H1 (cell line): ENCODE measurements at regions not wholly inside any gene's neighbourhood (a gene's known extent, or its start where the extent isn't known, plus 50 kb on each side); places are given as distances from the start of the nearest gene placed in this dataset.

ENCODE experiments used
- CTCF ChIA-PET: fragments of 300-600 bp; sonication (Branson Sonifier 250); formaldehyde crosslinking; loops from one replicate; lab custom pipeline; 2021; ENCODE audit not compliant: partially characterized antibody; lab: Charles Lee
- POLR2A ChIA-PET: fragments of 300-600 bp; sonication (Branson Sonifier 250); formaldehyde crosslinking; loops from one replicate; lab custom pipeline; 2021; ENCODE audit warnings: inconsistent platforms; ENCODE audit not compliant: partially characterized antibody; lab: Charles Lee
- DNase-seq, 2 experiments: peaks; one replicate each; pipeline versions ENCODE4 v3.0.0 to v3.0.0-alpha.2; 2010 to 2022; ENCODE audit warnings: low spot score in 2 of 2, low read depth in 1 of 2, mixed read lengths in 1 of 2
- FAIRE-seq: peaks from 2 replicates; lab custom pipeline; 2011; peaks lifted over from hg19 to GRCh38; lab: Jason Lieb, UNC
- H2AFZ ChIP-seq: 2 replicates; pipeline ENCODE4 v1.8.1; 2012; ENCODE audit warnings: low read length, inconsistent platforms
- H2AK5ac ChIP-seq: 2 replicates; pipeline ENCODE4 v1.6.1; 2013; ENCODE audit warnings: low read depth, low read length
- H2BK120ac ChIP-seq: replicated peaks from 2 replicates; pipeline ENCODE3; 2013; ENCODE audit warnings: low read depth, low read length, inconsistent platforms
- H2BK12ac ChIP-seq: 2 replicates; pipeline ENCODE4 v1.6.1; 2013; ENCODE audit warnings: low read depth, low read length
- H2BK15ac ChIP-seq: 2 replicates; pipeline ENCODE4 v1.6.1; 2013; ENCODE audit warnings: low read length
- H2BK20ac ChIP-seq: 2 replicates; pipeline ENCODE4 v1.6.1; 2013; ENCODE audit warnings: low read length
- H2BK5ac ChIP-seq: 2 replicates; pipeline ENCODE4 v1.6.1; 2013; ENCODE audit warnings: low read depth, low read length
- H3K14ac ChIP-seq: 2 replicates; pipeline ENCODE4 v1.6.1; 2013; ENCODE audit warnings: inconsistent platforms; ENCODE audit not compliant: insufficient read length
- H3K18ac ChIP-seq: 2 replicates; pipeline ENCODE4 v1.6.1; 2013; ENCODE audit warnings: low read length; ENCODE audit errors: extremely low read depth
- H3K23ac ChIP-seq: 2 replicates; pipeline ENCODE4 v1.6.1; 2013; ENCODE audit warnings: inconsistent platforms; ENCODE audit not compliant: insufficient read length
- H3K23me2 ChIP-seq: 2 replicates; pipeline ENCODE4 v1.6.1; 2013; ENCODE audit warnings: low read depth, low read length
- H3K27ac ChIP-seq: 2 replicates; pipeline ENCODE4 v1.6.1; 2011; ENCODE audit warnings: low read depth, low read length, inconsistent platforms
- H3K27me3 ChIP-seq, 4 experiments: replicated peaks in 1 of 4; 1 replicate in 1 of 4; 2 replicates in 3 of 4; pipeline versions ENCODE4 v1.6.1 to v1.8.1; 2011 to 2013; ENCODE audit warnings: low read length in 3 of 4, mild to moderate bottlenecking in 3 of 4, inconsistent platforms in 2 of 4, mixed read lengths in 2 of 4, moderate library complexity in 1 of 4; ENCODE audit not compliant: control insufficient read depth in 3 of 4, insufficient read depth in 3 of 4; ENCODE audit errors: extremely low read depth in 1 of 4
- H3K36me3 ChIP-seq, 4 experiments: 2 replicates each; pipeline versions ENCODE4 v1.6.1 to v1.8.1; 2011 to 2013; ENCODE audit warnings: mild to moderate bottlenecking in 4 of 4, low read length in 3 of 4, moderate library complexity in 2 of 4, control low read depth in 1 of 4, inconsistent platforms in 1 of 4; ENCODE audit not compliant: insufficient read depth in 4 of 4, control insufficient read depth in 2 of 4
- H3K4ac ChIP-seq: replicated peaks from 2 replicates; pipeline ENCODE3; 2013; ENCODE audit warnings: low read length, low read depth, mixed read lengths, inconsistent platforms; ENCODE audit not compliant: insufficient read length
- H3K4me1 ChIP-seq, 4 experiments: replicated peaks in 1 of 4; 1 replicate in 1 of 4; 2 replicates in 3 of 4; pipeline versions ENCODE4 v1.6.1 to v1.8.1; 2011 to 2013; ENCODE audit warnings: low read length in 3 of 4, inconsistent platforms in 2 of 4, mixed read lengths in 1 of 4; ENCODE audit not compliant: insufficient read depth in 4 of 4, control insufficient read depth in 3 of 4
- H3K4me2 ChIP-seq, 2 experiments: 2 replicates each; pipeline versions ENCODE4 v1.6.1 to v1.8.1; 2011 to 2013; ENCODE audit warnings: low read depth in 2 of 2, low read length in 2 of 2, control low read depth in 1 of 2, inconsistent platforms in 1 of 2, mild to moderate bottlenecking in 1 of 2; ENCODE audit not compliant: insufficient read depth in 1 of 2
- H3K4me3 ChIP-seq, 4 experiments: fragments of 200-600, 300-600 bp in 1 of 4; sonication (generic), shearing (Covaris generic), sonication (Bioruptor Twin) in 1 of 4; 2 replicates each; pipeline versions ENCODE4 v1.5.1 to v1.8.1; 2011 to 2016; ENCODE audit warnings: low read length in 4 of 4, low read depth in 3 of 4, control low read depth in 2 of 4, inconsistent platforms in 2 of 4, mild to moderate bottlenecking in 2 of 4, mixed read lengths in 1 of 4, moderate library complexity in 1 of 4; ENCODE audit not compliant: insufficient read depth in 2 of 4; ENCODE audit errors: extremely low read depth in 1 of 4
- H3K56ac ChIP-seq: replicated peaks from 2 replicates; pipeline ENCODE3; 2013; ENCODE audit warnings: low read depth, mild to moderate bottlenecking, mixed read lengths, low read length, inconsistent platforms; ENCODE audit not compliant: insufficient read length
- H3K79me1 ChIP-seq: 2 replicates; pipeline ENCODE4 v1.6.1; 2013; ENCODE audit warnings: low read depth, low read length, control low read depth
- H3K79me2 ChIP-seq, 2 experiments: 2 replicates each; pipeline versions ENCODE4 v1.6.1 to v1.8.1; 2012 to 2013; ENCODE audit warnings: low read length in 2 of 2, mild to moderate bottlenecking in 2 of 2, inconsistent platforms in 1 of 2; ENCODE audit not compliant: insufficient read depth in 2 of 2, control insufficient read depth in 1 of 2
- H3K9ac ChIP-seq, 4 experiments: replicated peaks in 1 of 4; 1 replicate in 1 of 4; 2 replicates in 3 of 4; pipeline versions ENCODE4 v1.6.1 to v1.8.1; 2011 to 2013; ENCODE audit warnings: low read depth in 3 of 4, low read length in 3 of 4, control low read depth in 2 of 4, mild to moderate bottlenecking in 2 of 4, moderate library complexity in 2 of 4, inconsistent platforms in 1 of 4; ENCODE audit errors: extremely low read depth in 1 of 4
- H3K9me3 ChIP-seq, 2 experiments: 2 replicates each; pipeline versions ENCODE4 v1.6.1 to v1.8.1; 2012 to 2013; ENCODE audit warnings: mild to moderate bottlenecking in 2 of 2, moderate library complexity in 2 of 2, control low read depth in 1 of 2, inconsistent platforms in 1 of 2, low read depth in 1 of 2, low read length in 1 of 2, mixed read lengths in 1 of 2; ENCODE audit not compliant: insufficient read depth in 2 of 2
- H4K20me1 ChIP-seq, 2 experiments: replicated peaks in 1 of 2; 2 replicates each; pipeline versions ENCODE3 to v1.8.1; 2011 to 2013; ENCODE audit warnings: inconsistent platforms in 2 of 2, low read length in 2 of 2, mild to moderate bottlenecking in 1 of 2; ENCODE audit not compliant: insufficient read depth in 2 of 2, control insufficient read depth in 1 of 2
- H4K5ac ChIP-seq: 2 replicates; pipeline ENCODE4 v1.6.1; 2013; ENCODE audit warnings: low read length, low read depth, mixed read lengths, inconsistent platforms; ENCODE audit not compliant: insufficient read length
- H4K8ac ChIP-seq: 2 replicates; pipeline ENCODE4 v1.8.0; 2013; ENCODE audit warnings: mild to moderate bottlenecking, moderate library complexity, low read length, inconsistent platforms; ENCODE audit not compliant: insufficient read depth; ENCODE audit errors: extremely low read depth
- H4K91ac ChIP-seq: replicated peaks from 2 replicates; pipeline ENCODE3; 2013; ENCODE audit warnings: low read length, mixed read lengths, inconsistent platforms; ENCODE audit not compliant: insufficient read length
- BCL11A ChIP-seq, 2 experiments: IDR thresholded peaks; one replicate each; pipeline ENCODE4 v1.6.1; 2011; ENCODE audit warnings: low read depth in 2 of 2, low read length in 2 of 2, mild to moderate bottlenecking in 2 of 2
- CEBPB ChIP-seq: IDR thresholded peaks from 2 replicates; pipeline ENCODE4 v1.6.1; 2012; ENCODE audit warnings: low read depth, low read length
- CHD1 ChIP-seq: IDR thresholded peaks from 2 replicates; pipeline ENCODE4 v1.6.1; 2012; ENCODE audit warnings: low read depth, low read length, improper control_type of control experiment
- CREB1 ChIP-seq: IDR thresholded peaks from 2 replicates; pipeline ENCODE4 v1.6.1; 2012; ENCODE audit warnings: inconsistent platforms
- HDAC2 ChIP-seq, 2 experiments: fragments of 300-600 bp in 1 of 2; sonication (generic) in 1 of 2; IDR thresholded peaks; 2 replicates each; pipeline ENCODE4 v1.6.1; 2011 to 2012; ENCODE audit warnings: low read depth in 2 of 2, low read length in 2 of 2, mild to moderate bottlenecking in 2 of 2, moderate library complexity in 2 of 2, borderline replicate concordance in 1 of 2, inconsistent platforms in 1 of 2
- HDAC6 ChIP-seq: IDR thresholded peaks from one replicate; pipeline ENCODE4 v1.7.1; 2012; ENCODE audit warnings: low read depth, mild to moderate bottlenecking, inconsistent platforms, low read length, moderate library complexity
- POU5F1 ChIP-seq: IDR thresholded peaks from 2 replicates; pipeline ENCODE4 v1.6.1; 2011; ENCODE audit warnings: low read depth, mild to moderate bottlenecking, low read length, moderate library complexity
- RBBP5 ChIP-seq: IDR thresholded peaks from 2 replicates; pipeline ENCODE4 v1.7.1; 2012; ENCODE audit warnings: low read depth, mild to moderate bottlenecking, inconsistent platforms, low read length, moderate library complexity, borderline replicate concordance
- SIRT6 ChIP-seq: IDR thresholded peaks from one replicate; pipeline ENCODE4 v1.7.1; 2012; ENCODE audit warnings: low read length, inconsistent platforms
- WGBS, 2 experiments: shearing (Covaris generic) in 1 of 2; methylation state at CpG; one replicate each; pipeline versions ENCODE4 v1.1.6 to v1.1.7; 2013 to 2015; ENCODE audit warnings: low lambda C conversion rate in 2 of 2, mixed read lengths in 2 of 2, inconsistent platforms in 1 of 2, low coverage in 1 of 2, missing lambda C conversion rate in 1 of 2; ENCODE audit not compliant: insufficient replicate concordance in 2 of 2, insufficient coverage in 1 of 2, insufficient read length in 1 of 2; ENCODE audit errors: extremely low coverage in 1 of 2, missing lambda C conversion rate in 1 of 2; 5-methylcytosine and 5-hydroxymethylcytosine counted together
- TF ChIP-seq, protein P1 (sequence below): IDR thresholded peaks from 2 replicates; pipeline ENCODE4 v1.6.1; 2011; ENCODE audit warnings: low read depth, mild to moderate bottlenecking, low read length; ENCODE audit not compliant: insufficient read depth

DNA sequence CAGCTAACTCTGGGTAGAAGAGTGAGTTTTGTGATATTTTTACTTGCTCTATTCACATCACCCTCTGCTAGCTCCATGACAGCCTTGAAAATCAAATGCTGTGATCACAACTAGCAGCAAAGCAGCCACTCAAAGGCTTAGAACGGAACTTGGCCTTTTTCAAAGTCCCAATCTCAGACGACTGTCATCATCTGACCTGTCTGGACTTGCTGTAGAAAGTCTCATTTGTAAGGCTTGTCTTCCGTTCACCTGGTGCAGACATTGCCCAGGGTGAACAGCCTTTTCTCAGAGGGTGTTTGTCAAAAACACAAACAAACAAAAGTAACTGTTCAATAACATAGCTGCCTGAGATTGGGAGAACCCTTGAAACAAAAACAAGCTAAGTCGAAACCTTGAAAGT is 458.9 kb upstream of the ADARB2 start:
- CTCF ChIA-PET: no interaction called here
- FAIRE-seq (no peak), DNase-seq (no peak)
- Histone ChIP-seq H3K79me1 (no peaks in the 10 kb centered on the region), H3K4me1 (peaks cover 0 to 3% (median under 1%) of the 10 kb centered on the region in 4 experiments; a peak in 1 of 7 replicates), H4K5ac (no peak overlapping the region), H4K91ac (no peak overlapping the region), H4K20me1 (no peaks in the 10 kb centered on the region), H2AFZ (peak overlapping the region; percentile 34; the same call in 1 of the 2 replicates), H3K27ac (no peak overlapping the region), H3K14ac (no peak overlapping the region), H2BK12ac (no peak overlapping the region), H3K9me3 (peaks cover 3 to 9% of the 10 kb centered on the region in 2 experiments; a peak in 3 of 4 replicates), H2BK15ac (no peak overlapping the region), H3K23me2 (no peaks in the 10 kb centered on the region), H2BK20ac (no peak overlapping the region), H3K23ac (no peak overlapping the region), H2AK5ac (no peak overlapping the region), H3K56ac (no peak overlapping the region), H2BK120ac (peak overlapping the region; percentile 15), H4K8ac (no peak overlapping the region), H3K18ac (no peak overlapping the region), H3K36me3 (peaks cover 0 to 3% (median 1%) of the 10 kb centered on the region in 4 experiments; a peak in 1 of 8 replicates), H3K9ac (no peak overlapping the region), H3K4ac (no peak overlapping the region), H3K4me3 (no peak overlapping the region), H3K27me3 (peaks cover 0 to 1% (median 0%) of the 10 kb centered on the region in 4 experiments; a peak in 1 of 7 replicates), H2BK5ac (no peak overlapping the region), H3K79me2 (no peaks in the 10 kb centered on the region), H3K4me2 (no peak overlapping the region)
- POLR2A ChIA-PET: no interaction called here
- 93% methylated on average over 4 of the region's 4 CpGs; no CpG with 5 or more reads in 1 of the 2 experiments for WGBS, 2 experiments
- TF ChIP-seq HDAC6 (no peak), BCL11A (IDR thresholded peaks at IDR 0.05; ENCODE audit: low read depth in 2 of 2, low read length in 2 of 2) (no peak), CHD1 (no peak), HDAC2 (IDR thresholded peaks at IDR 0.05; ENCODE audit: borderline replicate concordance in 1 of 2, low read depth in 2 of 2, low read length in 2 of 2) (no peak), RBBP5 (no peak), SIRT6 (no peak), CREB1 (no peak), POU5F1 (no peak), CEBPB (no peak)
- TF ChIP-seq, protein P1, sequence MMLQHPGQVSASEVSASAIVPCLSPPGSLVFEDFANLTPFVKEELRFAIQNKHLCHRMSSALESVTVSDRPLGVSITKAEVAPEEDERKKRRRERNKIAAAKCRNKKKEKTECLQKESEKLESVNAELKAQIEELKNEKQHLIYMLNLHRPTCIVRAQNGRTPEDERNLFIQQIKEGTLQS: no peak
